ENCODE measurements at regions not wholly inside any gene's neighbourhood (a gene's known extent, or its start where the extent isn't known, plus 50 kb on each side); places are given as distances from the start of the nearest gene placed in this dataset.

DNA sequence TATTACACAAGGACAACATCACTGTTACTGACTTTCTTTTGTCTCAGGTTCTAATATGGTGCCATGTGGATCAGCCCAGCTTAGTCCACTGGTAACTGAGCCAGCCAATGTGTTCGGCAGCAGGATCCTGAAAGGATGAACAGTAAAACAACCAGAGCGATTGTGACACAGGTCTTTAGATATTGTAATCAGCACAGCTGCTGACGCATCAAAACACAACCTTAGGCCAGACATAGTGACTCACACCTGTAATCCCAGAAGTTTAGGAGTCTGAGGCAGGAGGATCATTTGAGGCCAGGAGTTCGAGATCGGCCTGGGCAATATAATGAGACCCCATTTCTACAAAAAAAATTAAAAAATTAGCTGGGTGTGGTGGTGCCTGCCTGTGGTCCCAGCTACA, 183.4 kb upstream of the CDH20 start:
- no peak for DNase-seq (ENCODE audit: low read depth)
- no peak overlapping the region for H3K4me3 ChIP-seq (ENCODE audit: low read depth, low read length)
- TF ChIP-seq, protein P1, sequence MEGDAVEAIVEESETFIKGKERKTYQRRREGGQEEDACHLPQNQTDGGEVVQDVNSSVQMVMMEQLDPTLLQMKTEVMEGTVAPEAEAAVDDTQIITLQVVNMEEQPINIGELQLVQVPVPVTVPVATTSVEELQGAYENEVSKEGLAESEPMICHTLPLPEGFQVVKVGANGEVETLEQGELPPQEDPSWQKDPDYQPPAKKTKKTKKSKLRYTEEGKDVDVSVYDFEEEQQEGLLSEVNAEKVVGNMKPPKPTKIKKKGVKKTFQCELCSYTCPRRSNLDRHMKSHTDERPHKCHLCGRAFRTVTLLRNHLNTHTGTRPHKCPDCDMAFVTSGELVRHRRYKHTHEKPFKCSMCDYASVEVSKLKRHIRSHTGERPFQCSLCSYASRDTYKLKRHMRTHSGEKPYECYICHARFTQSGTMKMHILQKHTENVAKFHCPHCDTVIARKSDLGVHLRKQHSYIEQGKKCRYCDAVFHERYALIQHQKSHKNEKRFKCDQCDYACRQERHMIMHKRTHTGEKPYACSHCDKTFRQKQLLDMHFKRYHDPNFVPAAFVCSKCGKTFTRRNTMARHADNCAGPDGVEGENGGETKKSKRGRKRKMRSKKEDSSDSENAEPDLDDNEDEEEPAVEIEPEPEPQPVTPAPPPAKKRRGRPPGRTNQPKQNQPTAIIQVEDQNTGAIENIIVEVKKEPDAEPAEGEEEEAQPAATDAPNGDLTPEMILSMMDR (IDR thresholded peaks at IDR 0.05; ENCODE audit: insufficient read depth, low read depth, low read length, missing control alignments): no peak

DNA sequence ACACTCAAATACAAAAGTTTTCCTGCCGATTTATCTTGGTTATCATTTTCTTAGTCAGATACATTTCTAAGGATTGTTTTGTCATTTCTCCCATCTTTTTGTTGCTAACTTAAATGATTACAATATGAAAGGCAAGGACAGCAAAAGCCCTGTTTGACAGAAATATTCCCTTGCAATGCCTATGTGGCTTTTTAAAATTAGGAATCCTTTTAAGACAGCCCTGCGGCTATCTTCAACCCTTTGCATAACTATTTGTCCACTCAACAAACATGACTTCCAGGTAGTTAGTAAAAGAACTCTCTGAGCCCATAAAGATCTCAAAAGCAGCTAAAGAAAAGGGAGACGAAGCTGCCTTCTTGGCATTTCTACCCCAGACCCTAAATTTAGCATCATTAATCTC, 179.7 kb upstream of the CDH20 start:
- TF ChIP-seq, protein P1 (IDR thresholded peaks at IDR 0.05; ENCODE audit: insufficient read depth, low read depth, low read length, missing control alignments): no peak
- H3K4me3 ChIP-seq (ENCODE audit: low read depth, low read length): no peak overlapping the region
- DNase-seq (ENCODE audit: low read depth): no peak

DNA sequence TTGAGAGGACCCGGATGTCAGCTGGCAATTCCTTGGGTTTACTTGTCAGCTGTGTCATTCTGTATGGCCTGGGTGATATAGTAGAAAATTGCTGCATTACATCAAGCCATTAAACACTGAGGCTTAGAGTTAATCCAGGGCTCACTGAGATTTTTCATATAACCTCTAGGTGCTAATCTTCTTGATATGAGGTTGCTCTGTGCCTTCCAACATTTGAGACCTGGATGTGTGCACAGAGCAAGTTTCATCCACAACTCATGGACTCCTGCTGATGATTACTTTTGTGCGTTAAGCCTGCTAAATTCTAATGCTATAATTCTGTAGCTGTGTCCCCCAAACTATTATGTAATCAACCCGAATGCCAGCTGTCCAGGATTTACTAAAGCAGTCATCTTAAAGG, 178.4 kb upstream of the CDH20 start:
- TF ChIP-seq, protein P1 (IDR thresholded peaks at IDR 0.05; ENCODE audit: insufficient read depth, low read depth, low read length, missing control alignments): no peak
- DNase-seq (ENCODE audit: low read depth): no peak
- H3K4me3 ChIP-seq (ENCODE audit: low read depth, low read length): no peak overlapping the region

DNA sequence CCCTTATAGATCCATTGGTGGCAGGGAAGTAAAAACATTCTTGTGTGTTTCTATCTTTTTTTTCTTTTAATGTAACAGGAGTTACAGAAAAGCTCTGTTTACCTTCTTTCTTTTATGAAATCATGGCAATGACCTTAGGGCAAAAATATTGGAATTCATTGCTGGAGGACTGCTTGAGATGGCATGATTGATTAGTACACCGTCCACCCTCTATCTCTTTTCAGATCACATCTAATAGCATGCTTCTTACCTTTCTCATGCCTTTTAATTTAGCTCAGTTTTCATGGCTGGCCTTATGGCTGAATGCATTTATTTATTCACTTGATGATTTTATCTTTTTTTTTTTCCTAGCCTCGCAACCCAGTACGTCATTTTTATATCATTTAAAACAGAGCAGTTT, 177.6 kb upstream of the CDH20 start:
- TF ChIP-seq, protein P1 (IDR thresholded peaks at IDR 0.05; ENCODE audit: insufficient read depth, low read depth, low read length, missing control alignments): no peak
- no peak overlapping the region for H3K4me3 ChIP-seq (ENCODE audit: low read depth, low read length)
- no peak for DNase-seq (ENCODE audit: low read depth)

DNA sequence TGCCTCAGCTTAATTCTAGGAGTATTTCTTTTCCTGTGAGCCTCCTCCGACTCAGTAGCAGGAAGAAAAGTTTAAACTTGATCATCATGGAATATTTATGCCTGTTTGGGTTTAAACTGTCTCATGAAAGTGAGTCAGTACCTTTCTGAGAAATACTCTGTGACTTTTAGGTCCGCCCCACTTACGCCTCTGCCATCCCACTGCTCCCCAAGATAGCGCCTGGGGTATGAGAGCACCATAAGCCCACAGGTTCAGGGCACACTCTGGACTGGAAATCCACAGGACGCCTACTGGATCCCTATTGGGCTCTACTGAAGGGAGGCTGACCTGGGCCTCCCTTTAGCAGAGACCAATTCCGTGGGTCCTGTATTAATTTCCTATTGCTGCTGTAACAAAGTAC, 175.8 kb upstream of the CDH20 start:
- TF ChIP-seq, protein P1 (IDR thresholded peaks at IDR 0.05; ENCODE audit: insufficient read depth, low read depth, low read length, missing control alignments): no peak
- H3K4me3 ChIP-seq (ENCODE audit: low read depth, low read length): no peak overlapping the region
- no peak for DNase-seq (ENCODE audit: low read depth)

DNA sequence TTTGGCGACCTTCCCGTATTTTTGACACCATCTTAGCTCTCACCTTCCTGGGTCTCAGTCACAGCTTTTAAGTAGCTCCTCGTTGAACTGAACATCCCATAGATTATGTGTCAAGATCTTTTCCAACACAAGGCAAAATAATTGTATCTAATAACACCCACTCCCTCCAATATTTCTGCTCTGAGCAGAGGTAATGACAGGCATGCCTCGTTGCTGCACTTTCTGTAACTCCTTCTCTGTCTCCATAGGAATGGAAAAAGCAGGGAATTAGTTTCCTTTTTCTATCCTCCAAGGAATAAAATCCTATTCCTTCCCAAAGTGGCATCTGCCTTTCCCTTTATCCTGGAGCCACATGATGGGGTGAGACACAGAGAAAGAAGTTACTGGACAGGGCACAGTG, 174.0 kb upstream of the CDH20 start:
- TF ChIP-seq, protein P1 (IDR thresholded peaks at IDR 0.05; ENCODE audit: insufficient read depth, low read depth, low read length, missing control alignments): no peak
- DNase-seq (ENCODE audit: low read depth): no peak

DNA sequence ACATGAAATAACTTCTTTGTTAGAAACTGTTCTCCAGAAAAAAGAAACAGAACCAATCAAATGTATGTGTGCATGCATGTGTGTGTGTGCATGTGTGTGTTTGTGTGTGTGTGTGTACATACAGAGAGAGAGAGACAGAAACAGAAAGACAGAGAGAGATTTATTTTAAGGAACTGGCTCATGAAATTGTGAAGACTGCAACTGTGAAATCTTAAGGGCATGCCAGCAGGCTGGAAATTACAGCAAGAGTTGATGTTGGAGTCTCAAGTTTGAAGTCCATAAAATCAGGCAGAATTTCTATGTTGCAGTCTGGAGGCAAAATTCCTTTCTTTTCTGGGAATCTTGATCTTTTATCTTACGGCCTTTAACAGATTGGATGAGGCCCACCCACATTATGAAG, 168.9 kb upstream of the CDH20 start:
- no peak for DNase-seq (ENCODE audit: low read depth)
- TF ChIP-seq, protein P1 (IDR thresholded peaks at IDR 0.05; ENCODE audit: insufficient read depth, low read depth, low read length, missing control alignments): no peak
- H3K4me3 ChIP-seq (ENCODE audit: low read depth, low read length): no peak overlapping the region

More for the DNA sequence above, 174.0 kb upstream of the CDH20 start:
- H3K4me3 ChIP-seq (ENCODE audit: low read depth, low read length): no peak overlapping the region
